ENCODE measurements at regions not wholly inside any gene's neighbourhood (a gene's known extent, or its start where the extent isn't known, plus 50 kb on each side); places are given as distances from the start of the nearest gene placed in this dataset.

- TF ChIP-seq ZBTB44 (CRISPR knock-in tag; IDR thresholded peaks at IDR 0.05): no peak
- peak; percentile 92; the same call in 1 of the 2 replicates for TF ChIP-seq EHMT2 (IDR thresholded peaks at IDR 0.05; ENCODE audit: borderline replicate concordance, low read depth, low read length)
- 0 out of 2 replicates have a peak, but pooled peaks have one; percentile 13 for TF ChIP-seq FOSL2 (CRISPR knock-in tag; IDR thresholded peaks at IDR 0.05)
- 0 out of 2 replicates have a peak, but pooled peaks have one; percentile 17 for TF ChIP-seq GATAD2A (CRISPR knock-in tag; IDR thresholded peaks at IDR 0.05)
- TF ChIP-seq WIZ (CRISPR knock-in tag; IDR thresholded peaks at IDR 0.05): peak; percentile 97
- TF ChIP-seq RNF219 (CRISPR knock-in tag; IDR thresholded peaks at IDR 0.05): no peak
- TF ChIP-seq CEBPB (IDR thresholded peaks at IDR 0.05; ENCODE audit: borderline replicate concordance, low read depth, low read length): peak; percentile 81
- no peak for TF ChIP-seq NCOR1 (IDR thresholded peaks at IDR 0.05; ENCODE audit: borderline replicate concordance, low read length)
- TF ChIP-seq, protein P1, sequence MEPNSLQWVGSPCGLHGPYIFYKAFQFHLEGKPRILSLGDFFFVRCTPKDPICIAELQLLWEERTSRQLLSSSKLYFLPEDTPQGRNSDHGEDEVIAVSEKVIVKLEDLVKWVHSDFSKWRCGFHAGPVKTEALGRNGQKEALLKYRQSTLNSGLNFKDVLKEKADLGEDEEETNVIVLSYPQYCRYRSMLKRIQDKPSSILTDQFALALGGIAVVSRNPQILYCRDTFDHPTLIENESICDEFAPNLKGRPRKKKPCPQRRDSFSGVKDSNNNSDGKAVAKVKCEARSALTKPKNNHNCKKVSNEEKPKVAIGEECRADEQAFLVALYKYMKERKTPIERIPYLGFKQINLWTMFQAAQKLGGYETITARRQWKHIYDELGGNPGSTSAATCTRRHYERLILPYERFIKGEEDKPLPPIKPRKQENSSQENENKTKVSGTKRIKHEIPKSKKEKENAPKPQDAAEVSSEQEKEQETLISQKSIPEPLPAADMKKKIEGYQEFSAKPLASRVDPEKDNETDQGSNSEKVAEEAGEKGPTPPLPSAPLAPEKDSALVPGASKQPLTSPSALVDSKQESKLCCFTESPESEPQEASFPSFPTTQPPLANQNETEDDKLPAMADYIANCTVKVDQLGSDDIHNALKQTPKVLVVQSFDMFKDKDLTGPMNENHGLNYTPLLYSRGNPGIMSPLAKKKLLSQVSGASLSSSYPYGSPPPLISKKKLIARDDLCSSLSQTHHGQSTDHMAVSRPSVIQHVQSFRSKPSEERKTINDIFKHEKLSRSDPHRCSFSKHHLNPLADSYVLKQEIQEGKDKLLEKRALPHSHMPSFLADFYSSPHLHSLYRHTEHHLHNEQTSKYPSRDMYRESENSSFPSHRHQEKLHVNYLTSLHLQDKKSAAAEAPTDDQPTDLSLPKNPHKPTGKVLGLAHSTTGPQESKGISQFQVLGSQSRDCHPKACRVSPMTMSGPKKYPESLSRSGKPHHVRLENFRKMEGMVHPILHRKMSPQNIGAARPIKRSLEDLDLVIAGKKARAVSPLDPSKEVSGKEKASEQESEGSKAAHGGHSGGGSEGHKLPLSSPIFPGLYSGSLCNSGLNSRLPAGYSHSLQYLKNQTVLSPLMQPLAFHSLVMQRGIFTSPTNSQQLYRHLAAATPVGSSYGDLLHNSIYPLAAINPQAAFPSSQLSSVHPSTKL (CRISPR knock-in tag; IDR thresholded peaks at IDR 0.05): peak; percentile 19; the same call in 1 of the 2 replicates
- TF ChIP-seq SAP130 (CRISPR knock-in tag; IDR thresholded peaks at IDR 0.05; ENCODE audit: low read depth): peak; percentile 53; the same call in 1 of the 2 replicates
- TF ChIP-seq HNF4A (CRISPR knock-in tag; IDR thresholded peaks at IDR 0.05): peak; percentile 72
- TF ChIP-seq ZMYM3 (CRISPR knock-in tag; IDR thresholded peaks at IDR 0.05): no peak
- TF ChIP-seq ZNF101 (CRISPR knock-in tag; IDR thresholded peaks at IDR 0.05; ENCODE audit: borderline replicate concordance, low read depth): no peak
- no peak for TF ChIP-seq PCBP1 (IDR thresholded peaks at IDR 0.05; ENCODE audit: borderline replicate concordance, low read depth, low read length)
- TF ChIP-seq, protein P2, sequence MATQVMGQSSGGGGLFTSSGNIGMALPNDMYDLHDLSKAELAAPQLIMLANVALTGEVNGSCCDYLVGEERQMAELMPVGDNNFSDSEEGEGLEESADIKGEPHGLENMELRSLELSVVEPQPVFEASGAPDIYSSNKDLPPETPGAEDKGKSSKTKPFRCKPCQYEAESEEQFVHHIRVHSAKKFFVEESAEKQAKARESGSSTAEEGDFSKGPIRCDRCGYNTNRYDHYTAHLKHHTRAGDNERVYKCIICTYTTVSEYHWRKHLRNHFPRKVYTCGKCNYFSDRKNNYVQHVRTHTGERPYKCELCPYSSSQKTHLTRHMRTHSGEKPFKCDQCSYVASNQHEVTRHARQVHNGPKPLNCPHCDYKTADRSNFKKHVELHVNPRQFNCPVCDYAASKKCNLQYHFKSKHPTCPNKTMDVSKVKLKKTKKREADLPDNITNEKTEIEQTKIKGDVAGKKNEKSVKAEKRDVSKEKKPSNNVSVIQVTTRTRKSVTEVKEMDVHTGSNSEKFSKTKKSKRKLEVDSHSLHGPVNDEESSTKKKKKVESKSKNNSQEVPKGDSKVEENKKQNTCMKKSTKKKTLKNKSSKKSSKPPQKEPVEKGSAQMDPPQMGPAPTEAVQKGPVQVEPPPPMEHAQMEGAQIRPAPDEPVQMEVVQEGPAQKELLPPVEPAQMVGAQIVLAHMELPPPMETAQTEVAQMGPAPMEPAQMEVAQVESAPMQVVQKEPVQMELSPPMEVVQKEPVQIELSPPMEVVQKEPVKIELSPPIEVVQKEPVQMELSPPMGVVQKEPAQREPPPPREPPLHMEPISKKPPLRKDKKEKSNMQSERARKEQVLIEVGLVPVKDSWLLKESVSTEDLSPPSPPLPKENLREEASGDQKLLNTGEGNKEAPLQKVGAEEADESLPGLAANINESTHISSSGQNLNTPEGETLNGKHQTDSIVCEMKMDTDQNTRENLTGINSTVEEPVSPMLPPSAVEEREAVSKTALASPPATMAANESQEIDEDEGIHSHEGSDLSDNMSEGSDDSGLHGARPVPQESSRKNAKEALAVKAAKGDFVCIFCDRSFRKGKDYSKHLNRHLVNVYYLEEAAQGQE (IDR thresholded peaks at IDR 0.05; ENCODE audit: borderline replicate concordance in 1 of 2, low read depth in 1 of 2, low read length in 2 of 2): peak; percentile 85 to 96
- no peak for TF ChIP-seq MED1 (CRISPR knock-in tag; IDR thresholded peaks at IDR 0.05)
- TF ChIP-seq TGIF2 (CRISPR knock-in tag; IDR thresholded peaks at IDR 0.05): peak; percentile 48; the same call in 1 of the 2 replicates
- TF ChIP-seq KDM1A (CRISPR knock-in tag; IDR thresholded peaks at IDR 0.05): peak; percentile 22; the same call in 1 of the 2 replicates
- TF ChIP-seq MTERF4 (CRISPR knock-in tag; IDR thresholded peaks at IDR 0.05): no peak
Observed at GRCh38 chr7:133139350-133139749, 57.5 kb upstream of the CHCHD3 start (continued).

Measured in HepG2 (cell line).